Activated CD4-positive, alpha-beta T cell treated with anti-CD3 and anti-CD28 coated beads, Interleukin-2, amount 50 U/mL, for 48 hours (primary cell): ENCODE measurements at regions not wholly inside any gene's neighbourhood (a gene's known extent, or its start where the extent isn't known, plus 50 kb on each side); places are given as distances from the start of the nearest gene placed in this dataset.

Source experiments
- DNase-seq, 2 experiments: peaks; one replicate each; pipeline ENCODE4 v3.0.0-alpha.2; 2020

DNA sequence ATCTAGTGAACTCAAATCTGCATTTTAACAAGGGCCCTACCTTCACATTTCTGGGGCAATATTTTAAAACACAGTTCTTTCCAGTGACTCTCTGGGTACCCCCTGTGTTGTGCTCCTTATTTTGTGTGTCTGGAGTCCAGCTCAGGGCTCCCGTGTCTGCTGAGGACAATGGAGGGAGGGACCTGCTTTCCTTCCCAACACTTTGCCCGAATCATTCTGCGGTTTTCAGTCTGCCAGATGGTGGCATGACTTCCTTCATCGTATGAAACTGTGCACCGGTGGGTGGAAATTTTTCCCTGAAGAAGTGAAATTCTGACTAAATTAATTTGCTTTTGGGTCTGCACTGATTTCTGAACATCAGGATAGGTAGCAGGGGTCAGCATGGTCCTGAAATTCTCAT lies 153.6 kb upstream of the CD180 start:
- DNase-seq: no peak

DNA sequence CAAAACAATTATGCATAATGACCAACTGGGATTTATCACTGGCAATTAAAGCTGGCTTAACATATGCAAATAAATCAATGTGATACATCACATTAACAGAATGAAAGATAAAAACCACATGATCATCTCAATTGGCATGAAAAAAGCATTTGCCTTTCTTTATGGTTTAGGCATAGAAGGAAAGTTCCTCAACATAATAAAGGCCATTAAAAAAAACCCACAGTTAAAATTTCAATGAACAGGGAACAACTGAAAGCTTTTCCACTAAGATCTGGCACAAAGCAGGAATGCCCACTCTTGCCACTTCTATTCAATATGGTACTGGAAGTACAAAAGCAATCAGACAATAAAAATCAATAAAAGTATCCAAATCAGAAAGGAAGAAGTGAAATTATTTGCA lies 151.2 kb upstream of the CD180 start:
- no peak for DNase-seq

- DNase-seq: no peak
Measured at GRCh38 chr5:67346611-67347010, 150.0 kb upstream of the CD180 start.

GRCh38 chr5:67344870-67345269 lies 148.3 kb upstream of the CD180 start:
- DNase-seq: no peak

GRCh38 chr5:67343835-67344234 lies 147.2 kb upstream of the CD180 start:
- DNase-seq: no peak

- no peak for DNase-seq
Measured at GRCh38 chr5:67341478-67341877, 144.9 kb upstream of the CD180 start.

DNA sequence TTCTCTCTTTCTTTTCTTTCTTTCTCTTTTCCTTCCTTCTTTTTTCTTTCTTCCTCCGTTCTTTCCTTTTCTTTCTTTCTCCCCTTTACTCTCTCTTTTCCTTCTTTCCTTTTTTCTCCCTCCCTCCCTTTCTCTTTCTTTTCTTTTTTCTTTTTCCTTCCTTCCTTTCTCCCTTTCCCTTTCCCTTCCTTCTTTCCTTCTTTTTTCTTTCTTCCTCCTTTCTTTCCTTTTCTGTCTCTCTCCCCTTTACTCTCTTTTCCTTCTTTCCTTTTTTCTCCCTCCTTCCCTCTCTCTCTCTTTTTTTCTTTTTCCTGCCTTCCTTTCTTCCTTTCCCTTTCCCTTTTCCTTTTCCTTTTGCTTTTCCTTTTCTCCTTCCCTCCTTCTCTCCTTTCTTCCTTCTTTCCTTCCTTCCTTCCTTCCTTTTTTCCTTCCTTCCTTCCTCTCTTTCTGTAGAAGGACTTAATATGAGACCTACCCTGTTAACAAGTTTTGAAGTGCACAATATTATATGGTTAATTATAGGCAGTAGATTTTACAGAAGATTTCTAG lies 142.7 kb upstream of the CD180 start:
- no peak for DNase-seq

DNA sequence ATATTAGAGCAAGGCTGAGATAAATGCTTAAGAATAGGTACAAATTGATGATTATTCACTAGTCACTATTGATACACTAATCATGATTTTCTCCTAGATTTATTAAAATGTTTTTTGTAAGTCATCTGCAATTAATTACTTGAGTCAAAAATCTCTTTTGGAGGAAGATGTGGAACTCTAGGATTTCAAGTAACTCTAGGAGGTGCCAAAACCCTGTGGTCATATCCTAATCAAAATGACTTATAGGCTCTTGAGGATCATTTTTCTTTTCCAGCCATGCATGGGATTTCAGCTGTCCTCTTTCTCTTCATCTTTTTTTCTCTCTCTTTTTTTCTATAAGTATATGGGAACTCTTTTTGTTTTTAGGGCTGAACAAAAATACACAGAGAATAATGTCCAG lies 141.8 kb upstream of the CD180 start:
- no peak for DNase-seq

DNA sequence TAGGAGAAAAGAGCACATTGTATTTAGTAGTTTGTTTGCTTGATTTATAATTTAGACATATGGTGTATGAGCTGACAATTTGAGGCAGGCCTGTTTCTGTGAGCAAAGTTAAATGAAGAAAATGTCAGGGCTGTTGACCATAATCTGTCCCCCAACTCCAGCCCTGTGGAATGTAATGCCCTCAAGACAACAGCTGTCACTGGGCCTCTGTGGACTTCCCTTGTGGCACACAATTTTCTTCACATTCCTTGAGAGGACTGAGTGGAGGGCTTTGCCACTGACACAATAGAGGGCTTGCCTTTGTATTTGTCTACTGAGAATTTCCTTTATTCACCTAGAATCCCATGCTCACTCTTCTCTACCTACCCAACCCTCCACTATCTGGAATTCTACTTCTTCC lies 141.2 kb upstream of the CD180 start:
- DNase-seq: no peak

DNA sequence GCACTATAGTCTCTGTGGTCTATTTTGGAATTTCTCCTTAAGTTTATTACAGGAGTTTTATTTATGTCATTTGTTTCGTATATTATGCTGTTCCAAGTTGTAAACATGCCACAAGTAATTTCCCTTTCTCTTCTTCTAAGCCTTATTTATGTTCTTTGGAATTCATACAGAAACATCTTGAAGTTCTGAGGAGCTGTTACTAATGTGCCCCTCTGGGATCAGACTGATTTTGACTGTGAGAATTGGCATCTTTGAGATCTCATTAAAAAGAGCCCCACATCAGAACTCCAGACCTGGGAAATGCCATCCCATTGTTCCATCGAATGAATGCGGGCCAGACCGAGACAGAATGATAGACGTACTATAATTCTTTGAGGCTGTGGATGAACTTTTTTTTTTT lies 138.8 kb upstream of the CD180 start:
- DNase-seq: no peak

DNA sequence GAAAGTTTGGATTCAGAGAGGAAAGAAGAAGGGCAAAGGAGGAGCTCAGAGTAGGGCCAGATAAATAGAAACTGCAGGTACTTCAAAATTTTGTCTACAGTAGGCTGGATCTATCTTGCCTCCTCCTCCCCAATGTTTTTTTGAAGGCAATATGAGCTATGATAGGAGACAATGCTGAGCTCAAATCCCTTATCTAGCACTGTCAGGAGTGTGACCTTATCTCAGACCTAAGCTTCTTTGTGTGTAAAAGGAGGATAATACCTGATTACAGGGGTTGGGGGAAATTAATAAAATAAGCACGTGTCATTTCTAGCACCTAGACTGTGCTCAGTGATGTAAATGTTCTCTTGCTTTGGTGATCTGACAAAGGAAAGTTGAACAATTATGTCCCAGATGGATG lies 137.8 kb upstream of the CD180 start:
- no peak for DNase-seq

- DNase-seq: no peak
Measured at GRCh38 chr5:67333171-67333570, 136.6 kb upstream of the CD180 start.

DNA sequence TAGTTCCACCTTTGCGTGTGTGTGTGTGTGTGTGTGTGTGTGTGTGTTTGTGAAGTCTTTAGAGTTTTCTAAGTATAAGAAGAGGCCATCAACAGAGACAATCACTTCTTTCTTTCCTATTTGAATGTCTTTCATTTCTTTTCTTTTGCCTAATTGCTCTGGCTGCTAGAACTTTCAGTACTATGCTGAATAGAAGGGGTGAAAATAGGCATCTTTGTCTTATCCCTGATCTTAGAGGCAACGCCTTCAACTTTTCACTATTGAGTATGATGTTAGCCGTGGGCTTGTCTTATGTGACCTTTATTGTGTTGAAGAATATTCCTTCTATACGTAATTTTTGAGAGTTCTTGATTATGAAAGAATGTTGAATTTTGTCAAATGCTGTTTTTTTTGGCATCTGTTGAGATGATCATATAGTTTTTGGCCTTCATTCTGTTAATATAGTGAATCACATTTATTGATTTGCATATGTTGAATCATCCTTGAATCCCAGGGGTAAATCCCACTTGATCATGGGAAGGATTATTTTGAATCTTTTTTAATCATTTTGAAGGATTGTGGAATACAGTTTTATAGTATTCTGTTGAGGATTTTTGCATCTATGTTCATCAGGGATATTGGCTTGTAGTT lies 134.8 kb upstream of the CD180 start:
- no peak for DNase-seq

DNA sequence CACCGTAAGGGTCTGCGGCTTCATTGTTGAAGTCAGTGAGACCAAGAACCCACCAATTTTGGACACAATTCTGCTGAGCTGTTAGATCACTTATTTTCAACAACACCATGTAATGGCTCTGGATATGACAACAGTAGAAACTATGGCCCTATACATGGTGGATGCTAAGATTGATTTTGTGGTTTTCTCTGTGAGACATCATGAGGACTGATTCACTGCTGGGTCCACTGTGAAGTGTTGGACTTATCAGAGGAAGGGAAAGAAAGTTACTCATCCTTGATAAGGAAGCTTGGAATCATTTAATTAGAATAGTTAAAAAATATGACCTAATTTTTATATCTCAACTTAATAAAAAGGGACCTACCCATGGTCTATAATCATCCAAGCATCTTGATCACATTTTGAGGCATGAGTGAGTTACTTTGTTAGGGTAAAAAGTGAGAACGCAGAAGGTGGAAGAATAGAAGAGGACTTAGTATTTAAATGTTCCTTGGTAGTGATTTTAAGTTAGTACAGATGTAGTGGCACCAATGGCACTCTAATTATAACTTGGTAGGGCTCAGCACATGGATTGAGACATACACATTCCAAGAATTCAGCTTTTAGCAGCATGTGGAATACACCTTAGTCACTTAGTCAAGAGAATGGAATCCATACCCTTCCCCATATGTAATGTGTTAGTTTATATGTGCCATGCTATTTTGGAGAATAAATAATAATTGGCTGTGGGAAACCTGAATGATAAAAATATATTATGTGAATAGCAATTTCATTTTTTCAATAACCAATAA lies 123.5 kb upstream of the CD180 start:
- DNase-seq: no peak

- DNase-seq: no peak
Measured at GRCh38 chr5:67318746-67319145, 122.1 kb upstream of the CD180 start.

DNA sequence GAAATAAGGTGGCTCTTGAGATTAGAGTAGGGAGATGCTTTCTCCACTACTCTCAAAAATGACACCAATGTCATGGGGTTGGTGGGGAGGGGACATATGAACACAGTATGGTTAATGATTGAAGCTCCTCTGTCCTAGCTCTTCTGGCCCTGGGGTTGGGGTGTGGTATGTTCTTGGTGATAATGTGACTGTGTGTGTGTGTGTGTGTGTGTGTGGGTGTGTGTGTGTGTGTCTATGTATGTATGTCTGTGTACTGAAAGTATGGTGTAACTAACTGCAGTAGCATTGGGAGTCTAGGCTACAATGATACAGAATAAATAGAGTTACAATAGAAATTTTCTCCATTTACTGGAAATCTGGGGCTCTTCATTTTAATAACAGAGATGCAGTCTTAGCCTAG lies 121.0 kb upstream of the CD180 start:
- DNase-seq: no peak

DNA sequence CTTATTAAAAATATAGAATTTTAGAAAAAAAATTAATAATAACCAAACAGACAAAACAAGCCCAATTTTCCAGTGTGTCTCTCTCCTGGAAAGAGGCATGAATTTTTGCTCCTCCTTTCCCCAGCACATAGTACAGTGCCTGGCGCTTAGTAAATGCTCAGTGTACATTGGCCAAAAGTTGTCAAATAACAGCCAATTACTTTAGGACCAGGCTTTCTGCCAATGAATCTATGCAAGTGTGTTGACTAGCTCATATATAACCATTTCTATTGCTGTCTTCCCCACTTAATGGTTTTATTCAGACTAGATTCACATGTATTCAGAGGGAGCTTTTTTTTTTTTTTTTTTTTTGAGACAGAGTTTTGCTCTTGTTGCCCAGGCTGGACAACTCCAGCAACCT lies 120.1 kb upstream of the CD180 start:
- DNase-seq: no peak

- no peak for DNase-seq
Measured at GRCh38 chr5:67315082-67315989, 118.7 kb upstream of the CD180 start.

- DNase-seq: no peak
Measured at GRCh38 chr5:67311701-67312100, 115.1 kb upstream of the CD180 start.

DNA sequence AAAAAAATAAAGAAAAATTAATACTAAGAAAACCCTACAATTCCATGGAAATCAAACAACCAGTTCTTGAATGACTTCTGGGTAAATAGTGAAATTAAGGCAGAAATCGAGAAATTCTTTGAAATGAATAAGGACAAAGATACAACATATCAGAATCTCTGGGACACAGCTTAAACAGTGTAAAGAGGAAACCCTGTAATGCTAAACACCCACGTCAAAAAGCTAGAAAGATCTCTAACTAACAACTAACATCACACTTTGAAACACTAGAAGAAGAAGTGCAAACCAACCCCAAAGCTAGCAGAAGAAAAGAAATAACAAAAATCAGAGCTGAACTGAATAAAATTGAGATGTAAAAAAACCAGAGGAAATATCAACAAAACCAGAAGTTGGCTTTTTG lies 114.6 kb upstream of the CD180 start:
- DNase-seq: no peak

DNA sequence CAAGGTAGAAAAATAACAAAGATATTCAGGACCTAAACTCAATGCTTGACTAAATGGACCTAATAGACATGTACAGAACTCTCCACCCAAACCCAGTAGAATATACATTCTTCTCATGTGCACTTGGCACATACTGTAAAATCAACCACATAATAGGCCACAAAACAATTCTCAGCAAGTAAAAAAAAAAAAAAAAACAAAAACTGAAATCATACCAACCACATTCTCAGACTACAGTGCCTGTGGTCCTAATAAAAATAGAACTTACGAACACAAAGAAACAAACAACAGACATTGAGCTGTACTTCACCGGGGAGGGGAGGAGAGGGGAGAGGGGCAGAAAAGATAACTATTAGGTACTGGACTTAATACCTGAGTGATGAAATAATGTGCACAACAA lies 114.1 kb upstream of the CD180 start:
- no peak for DNase-seq

GRCh38 chr5:67310169-67310568 lies 113.6 kb upstream of the CD180 start:
- DNase-seq: no peak

GRCh38 chr5:67308988-67309688 lies 112.5 kb upstream of the CD180 start:
- no peak for DNase-seq
